ENCODE measurements at regions not wholly inside any gene's neighbourhood (a gene's known extent, or its start where the extent isn't known, plus 50 kb on each side); places are given as distances from the start of the nearest gene placed in this dataset.

DNA sequence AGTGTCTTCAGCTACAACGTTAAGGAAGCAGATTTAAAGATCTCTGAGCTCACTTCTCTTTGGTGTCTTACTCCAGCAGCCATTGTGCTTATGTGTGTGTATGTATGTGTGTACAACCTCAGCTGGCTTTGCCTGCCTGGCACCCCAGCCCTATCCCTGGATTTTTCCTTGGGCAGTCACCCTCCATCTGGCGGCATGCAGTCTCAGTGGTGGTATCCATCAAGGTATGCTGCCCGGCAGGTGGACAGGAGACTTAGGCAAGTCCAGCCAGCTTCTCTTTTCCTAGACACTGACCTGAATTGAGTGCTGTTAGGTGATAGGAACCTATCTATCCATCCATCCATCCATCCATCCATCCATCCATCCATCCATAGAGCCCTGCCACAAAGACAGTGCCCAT is 280.8 kb upstream of the CCL2 start:
- DNase-seq (ENCODE audit: low read depth), result no peak

DNA sequence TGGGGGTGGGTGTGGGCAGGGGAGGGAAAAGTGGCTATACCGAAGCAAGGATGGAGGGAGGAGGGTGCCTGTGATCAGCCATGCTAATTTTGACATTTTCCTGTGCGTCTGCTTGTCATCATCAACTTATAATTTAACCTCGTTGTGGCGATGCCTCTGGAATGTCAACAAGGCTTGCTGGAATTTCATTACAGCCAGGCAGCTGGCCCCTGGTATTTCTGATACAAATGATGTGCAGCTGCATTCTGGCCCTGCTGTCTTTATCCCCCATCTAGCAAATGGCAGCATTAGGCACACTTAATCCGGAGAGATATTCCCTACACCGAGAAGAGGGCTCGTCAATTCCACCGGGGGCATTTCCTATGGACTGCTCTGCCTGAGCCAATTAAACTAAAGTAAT is 278.3 kb upstream of the CCL2 start:
- no peak for DNase-seq (ENCODE audit: low read depth)

DNA sequence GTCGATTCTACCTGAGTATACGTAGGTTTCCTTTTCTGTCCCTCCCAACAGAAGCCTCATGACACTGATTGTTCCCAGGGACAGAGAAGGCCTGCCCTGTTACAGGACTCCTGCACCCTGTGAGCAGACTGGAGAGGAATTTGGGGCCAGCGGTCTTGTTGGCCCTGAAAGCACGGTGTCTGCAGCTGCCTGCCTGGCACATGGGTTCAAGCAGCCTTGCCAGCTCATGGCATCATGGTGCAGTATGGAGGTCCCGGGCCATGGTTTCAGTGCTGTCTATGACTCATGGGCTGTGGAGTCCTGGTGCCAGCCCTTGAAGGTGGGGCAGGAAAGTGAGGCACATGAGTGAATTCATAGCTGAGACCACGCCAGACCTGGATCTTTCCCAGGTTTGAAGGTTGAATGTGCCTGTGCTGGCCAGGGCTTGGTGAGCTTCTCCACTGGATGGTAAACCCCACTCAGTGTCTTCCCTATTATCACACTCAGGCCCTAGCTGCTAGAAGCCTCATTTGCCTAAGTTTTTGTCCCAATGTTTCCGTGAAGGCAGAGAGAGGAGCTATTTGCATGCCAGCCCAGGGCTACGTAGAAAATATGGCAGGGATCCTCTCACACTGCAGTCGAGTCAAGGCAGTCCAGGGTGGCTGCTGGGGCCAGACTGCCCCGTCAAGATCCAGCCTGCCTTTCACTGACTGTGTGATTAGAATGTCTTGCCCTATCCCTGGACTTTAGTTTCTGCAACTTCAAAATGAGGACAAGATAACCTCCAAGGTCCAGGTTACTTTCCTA is 277.2 kb upstream of the CCL2 start:
- no peak for DNase-seq (ENCODE audit: low read depth)

DNA sequence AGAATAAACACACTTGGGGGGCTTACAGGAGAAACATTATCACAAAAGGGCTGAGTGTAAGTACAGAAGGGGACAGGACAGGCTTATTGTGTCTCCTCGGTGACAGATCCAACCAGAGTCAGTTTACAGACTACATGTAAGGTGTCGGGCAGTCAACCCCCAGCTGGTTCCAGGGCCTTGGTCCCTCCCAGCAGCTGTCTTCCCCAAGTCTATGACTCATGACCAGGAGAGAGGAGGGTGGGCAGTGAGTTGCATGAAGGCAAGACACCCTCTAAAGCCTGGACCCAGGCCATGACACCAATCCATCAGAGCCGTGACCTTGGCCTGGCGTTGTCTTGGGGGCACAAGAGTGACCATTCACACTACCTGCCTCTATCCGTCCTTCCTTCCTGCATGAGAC is 276.2 kb upstream of the CCL2 start:
- no peak for DNase-seq (ENCODE audit: low read depth)

GRCh38 chr17:33980193-33980592 is 274.9 kb upstream of the CCL2 start:
- no peak for DNase-seq (ENCODE audit: low read depth)

GRCh38 chr17:33981711-33982601 is 273.1 kb upstream of the CCL2 start:
- DNase-seq (ENCODE audit: low read depth), result no peak

GRCh38 chr17:33982909-33983308 is 272.2 kb upstream of the CCL2 start:
- no peak for DNase-seq (ENCODE audit: low read depth)

DNA sequence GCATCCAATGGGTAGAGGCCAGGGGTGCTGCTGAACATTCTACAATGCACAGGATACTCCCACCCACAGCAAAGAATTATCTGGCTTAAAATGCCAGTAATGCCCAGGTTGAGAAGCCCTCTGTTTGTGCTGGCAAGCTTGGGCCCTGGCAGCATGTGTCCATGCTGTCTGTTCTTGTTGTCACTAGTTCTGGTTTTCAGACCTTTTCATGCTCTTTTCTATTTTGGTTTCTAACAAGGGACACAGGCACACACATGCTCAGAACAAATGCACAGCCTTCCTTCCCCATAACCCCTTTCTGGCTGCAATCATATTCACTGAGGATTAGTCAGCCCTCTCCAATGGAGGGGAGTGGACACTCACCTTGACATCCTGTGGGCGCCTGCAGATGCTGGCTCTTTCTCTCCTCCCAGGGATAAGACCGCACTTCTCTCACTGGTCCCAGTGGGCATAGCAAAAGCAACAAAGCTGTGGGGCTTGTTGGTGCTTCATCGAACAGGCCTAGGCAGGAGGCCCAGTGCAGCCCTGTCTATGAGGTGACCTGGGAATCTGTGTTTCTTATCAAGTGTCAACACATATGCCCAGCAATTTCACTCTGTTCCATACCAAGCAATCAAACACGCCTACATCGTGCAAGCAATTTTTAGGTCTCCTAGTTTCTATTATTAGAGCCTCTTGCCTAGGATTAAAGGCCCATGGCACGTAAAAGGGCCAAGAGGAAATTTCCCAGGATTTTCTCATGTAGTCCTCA is 271.1 kb upstream of the CCL2 start:
- no peak for DNase-seq (ENCODE audit: low read depth)

- no peak for DNase-seq (ENCODE audit: low read depth)
These were observed 269.0 kb upstream of the CCL2 start for GRCh38 chr17:33986088-33986487.

GRCh38 chr17:33986566-33986965 is 268.5 kb upstream of the CCL2 start:
- no peak for DNase-seq (ENCODE audit: low read depth)

DNA sequence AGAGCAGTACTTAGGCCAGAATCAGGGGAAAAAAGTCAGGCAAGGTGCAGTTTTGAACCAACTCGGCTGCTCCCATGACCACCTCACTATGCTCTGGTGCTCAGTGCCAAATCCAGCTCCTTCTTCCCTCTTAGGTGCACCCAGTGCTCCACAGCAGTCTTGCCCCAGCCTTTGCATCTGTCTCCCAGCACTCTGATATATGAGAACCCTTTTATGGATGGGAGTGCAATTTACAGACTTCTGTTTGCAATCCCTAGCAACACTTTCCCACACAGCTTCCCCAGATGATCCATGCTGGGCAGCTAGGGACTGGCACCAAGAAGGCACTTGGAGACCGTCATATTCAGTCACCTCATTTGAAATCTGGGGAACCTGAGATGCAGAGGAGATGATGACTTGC is 267.9 kb upstream of the CCL2 start:
- DNase-seq (ENCODE audit: low read depth), result no peak

GRCh38 chr17:33989361-33990148 is 265.5 kb upstream of the CCL2 start:
- no peak for DNase-seq (ENCODE audit: low read depth)

GRCh38 chr17:33990943-33991706 is 264.0 kb upstream of the CCL2 start:
- DNase-seq (ENCODE audit: low read depth), result no peak

GRCh38 chr17:33992113-33992512 is 263.0 kb upstream of the CCL2 start:
- DNase-seq (ENCODE audit: low read depth), result no peak

DNA sequence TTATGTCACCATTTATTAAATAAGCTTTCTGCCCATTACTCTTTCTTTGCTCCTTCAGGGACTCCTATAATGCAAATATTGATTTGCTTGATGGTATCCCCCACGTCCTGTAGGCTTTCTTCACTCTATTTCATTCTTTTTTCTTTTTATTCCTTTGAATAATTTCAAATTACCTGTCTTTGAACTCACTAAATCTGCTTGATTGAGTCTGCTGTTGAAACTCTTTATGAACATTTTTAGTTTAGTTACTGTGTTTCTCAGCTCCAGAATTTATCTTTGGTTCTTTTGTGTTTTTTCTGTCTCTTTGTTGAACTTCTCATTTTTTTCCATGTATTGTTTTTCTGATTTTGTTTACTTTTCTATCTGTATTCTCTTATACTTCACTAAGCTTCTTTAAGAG is 254.4 kb upstream of the CCL2 start:
- DNase-seq (ENCODE audit: low read depth), result no peak

DNA sequence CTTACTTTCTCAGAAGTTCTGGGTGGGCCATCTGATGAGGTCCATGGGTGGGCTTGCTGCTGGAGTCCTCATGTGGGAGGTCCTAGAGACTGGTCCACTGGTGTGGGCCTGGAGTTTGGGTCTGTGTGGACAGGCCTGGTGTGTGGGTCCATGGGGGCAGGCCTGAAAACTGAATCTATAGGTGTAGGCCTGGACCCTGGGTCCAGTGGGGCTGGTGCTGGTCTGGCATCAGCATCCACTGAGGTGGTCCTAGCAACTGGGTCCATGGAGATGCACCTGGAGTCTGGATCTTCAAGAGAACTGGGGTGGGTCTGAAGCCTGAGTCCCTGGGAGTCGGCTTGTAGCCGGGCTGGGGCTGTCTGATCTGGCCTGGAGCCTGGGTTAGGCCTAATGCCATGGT is 253.8 kb upstream of the CCL2 start:
- no peak for DNase-seq (ENCODE audit: low read depth)

- no peak for DNase-seq (ENCODE audit: low read depth)
These were observed 249.0 kb upstream of the CCL2 start for GRCh38 chr17:34006126-34006525.

GRCh38 chr17:34008125-34008524 is 247.0 kb upstream of the CCL2 start:
- DNase-seq (ENCODE audit: low read depth), result no peak

DNA sequence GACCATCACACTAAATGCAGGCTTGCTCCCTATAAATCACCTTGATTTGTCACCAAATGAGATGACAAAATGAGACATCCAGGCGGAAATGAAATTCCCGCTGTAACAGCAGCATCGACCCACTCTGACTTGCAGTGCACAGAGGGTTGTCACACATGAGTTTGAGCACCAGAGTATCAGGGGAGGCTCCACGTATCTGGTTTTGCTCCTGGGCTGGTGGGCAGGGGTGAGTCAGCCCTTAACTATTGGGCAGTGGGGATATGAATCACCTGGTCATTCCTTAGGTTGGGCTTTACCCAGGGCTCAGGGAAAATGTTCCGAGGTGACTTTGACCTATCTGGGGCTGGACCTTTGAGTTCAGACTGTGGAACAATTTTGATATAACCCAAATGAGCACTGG is 245.2 kb upstream of the CCL2 start:
- DNase-seq (ENCODE audit: low read depth), result no peak

DNA sequence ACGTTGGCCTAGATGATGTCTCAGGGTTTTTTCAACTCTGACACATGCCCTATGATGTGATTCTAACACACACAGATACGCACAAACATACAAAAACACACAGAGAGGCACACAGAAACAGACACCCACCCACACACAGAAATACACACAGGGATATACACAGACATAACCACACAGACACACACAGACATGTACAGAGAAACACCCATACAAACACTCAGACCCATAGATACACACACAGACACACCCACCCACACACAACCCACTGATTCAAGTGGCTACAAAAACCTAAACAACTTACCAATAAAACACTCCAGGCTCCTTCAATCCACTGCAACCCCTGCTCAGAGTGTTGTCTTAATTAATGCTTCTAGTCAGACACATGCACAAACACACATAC is 244.6 kb upstream of the CCL2 start:
- no peak for DNase-seq (ENCODE audit: low read depth)

GRCh38 chr17:34011599-34011998 is 243.5 kb upstream of the CCL2 start:
- no peak for DNase-seq (ENCODE audit: low read depth)
